Mesenchymal stem cell (in vitro differentiated cells and primary cell): ENCODE measurements at regions not wholly inside any gene's neighbourhood (a gene's known extent, or its start where the extent isn't known, plus 50 kb on each side); places are given as distances from the start of the nearest gene placed in this dataset.

Experiments used
- DNase-seq: peaks from one replicate; pipeline ENCODE4 v3.0.0-alpha.2; 2013
- H2AFZ ChIP-seq: one replicate; pipeline ENCODE4 v1.6.1; 2013; ENCODE audit warnings: low read depth, mild to moderate bottlenecking, control low read depth, inconsistent platforms, low read length, moderate library complexity
- H2AK5ac ChIP-seq: 2 replicates; pipeline ENCODE4 v1.6.1; 2013; ENCODE audit warnings: low read length, moderate library complexity, mild to moderate bottlenecking, inconsistent platforms; ENCODE audit not compliant: severe bottlenecking
- H2BK120ac ChIP-seq: one replicate; pipeline ENCODE4 v1.6.1; 2013; ENCODE audit warnings: low read depth, mild to moderate bottlenecking, inconsistent platforms, low read length, moderate library complexity
- H2BK12ac ChIP-seq, 2 experiments: one replicate each; pipeline ENCODE4 v1.6.1; 2013; ENCODE audit warnings: inconsistent platforms in 2 of 2, low read length in 2 of 2, mild to moderate bottlenecking in 2 of 2, moderate library complexity in 2 of 2, control low read depth in 1 of 2
- H2BK15ac ChIP-seq: one replicate; pipeline ENCODE4 v1.6.1; 2013; ENCODE audit warnings: mild to moderate bottlenecking, low read depth, inconsistent platforms; ENCODE audit not compliant: poor library complexity, severe bottlenecking
- H2BK5ac ChIP-seq: 2 replicates; pipeline ENCODE4 v1.6.1; 2013; ENCODE audit warnings: low read depth, mild to moderate bottlenecking, low read length, control low read depth, inconsistent platforms; ENCODE audit not compliant: poor library complexity, severe bottlenecking
- H3K14ac ChIP-seq, 2 experiments: one replicate each; pipeline ENCODE4 v1.6.1; 2013; ENCODE audit warnings: inconsistent platforms in 2 of 2, low read length in 2 of 2, control low read depth in 1 of 2, mild to moderate bottlenecking in 1 of 2, moderate library complexity in 1 of 2
- H3K18ac ChIP-seq, 2 experiments: one replicate each; pipeline ENCODE4 v1.6.1; 2013; ENCODE audit warnings: inconsistent platforms in 2 of 2, low read length in 2 of 2, control low read depth in 1 of 2, low read depth in 1 of 2, mild to moderate bottlenecking in 1 of 2
- H3K23ac ChIP-seq, 2 experiments: one replicate each; pipeline ENCODE4 v1.6.1; 2013; ENCODE audit warnings: inconsistent platforms in 2 of 2, low read length in 2 of 2, mild to moderate bottlenecking in 2 of 2, moderate library complexity in 2 of 2, control low read depth in 1 of 2
- H3K27ac ChIP-seq: 2 replicates; pipeline ENCODE4 v1.5.1; 2013; ENCODE audit warnings: mild to moderate bottlenecking, moderate library complexity, low read length, control low read depth, inconsistent platforms; ENCODE audit not compliant: poor library complexity, severe bottlenecking
- H3K27me3 ChIP-seq, 2 experiments: 2 replicates each; pipeline versions ENCODE4 v1.6.1 to v1.7.0; 2013; ENCODE audit warnings: low read length in 2 of 2, mild to moderate bottlenecking in 2 of 2, moderate library complexity in 2 of 2, control low read depth in 1 of 2, inconsistent platforms in 1 of 2; ENCODE audit not compliant: control insufficient read depth in 1 of 2, insufficient read depth in 1 of 2
- H3K36me3 ChIP-seq, 2 experiments: 2 replicates each; pipeline versions ENCODE4 v1.6.1 to v1.7.0; 2013; ENCODE audit warnings: low read length in 2 of 2, control low read depth in 1 of 2, inconsistent platforms in 1 of 2, low read depth in 1 of 2, mild to moderate bottlenecking in 1 of 2; ENCODE audit not compliant: insufficient read depth in 2 of 2, control insufficient read depth in 1 of 2
- H3K4ac ChIP-seq, 2 experiments: one replicate each; pipeline ENCODE4 v1.6.1; 2013; ENCODE audit warnings: inconsistent platforms in 2 of 2, low read length in 2 of 2, mild to moderate bottlenecking in 2 of 2, moderate library complexity in 2 of 2, control low read depth in 1 of 2, low read depth in 1 of 2
- H3K4me1 ChIP-seq: 2 replicates; pipeline ENCODE4 v1.6.1; 2013; ENCODE audit warnings: low read depth, low read length, control low read depth; ENCODE audit not compliant: control insufficient read depth, insufficient read depth
- H3K4me2 ChIP-seq: 2 replicates; pipeline ENCODE4 v1.6.1; 2013; ENCODE audit warnings: low read length, mild to moderate bottlenecking, inconsistent platforms; ENCODE audit not compliant: poor library complexity, severe bottlenecking
- H3K4me3 ChIP-seq, 2 experiments: 2 replicates each; pipeline versions ENCODE4 v1.5.1 to v1.7.0; 2013; ENCODE audit warnings: low read length in 2 of 2, mild to moderate bottlenecking in 2 of 2, control low read depth in 1 of 2, low read depth in 1 of 2; ENCODE audit not compliant: insufficient read depth in 1 of 2
- H3K79me1 ChIP-seq: replicated peaks from 2 replicates; pipeline ENCODE4 v1.6.1; 2013; ENCODE audit warnings: mild to moderate bottlenecking, control low read depth, low read length, inconsistent platforms; ENCODE audit not compliant: poor library complexity, severe bottlenecking
- H3K9ac ChIP-seq: 2 replicates; pipeline ENCODE4 v1.7.0; 2013; ENCODE audit warnings: mild to moderate bottlenecking, low read length, moderate library complexity
- H3K9me3 ChIP-seq: 2 replicates; pipeline ENCODE4 v1.7.0; 2013; ENCODE audit warnings: mild to moderate bottlenecking, low read length; ENCODE audit not compliant: control insufficient read depth
- H4K8ac ChIP-seq: one replicate; pipeline ENCODE4 v1.6.1; 2013; ENCODE audit warnings: inconsistent platforms, mild to moderate bottlenecking, low read length, moderate library complexity
- H4K91ac ChIP-seq: one replicate; pipeline ENCODE4 v1.6.1; 2013; ENCODE audit warnings: mild to moderate bottlenecking, low read length, inconsistent platforms
- WGBS: methylation state at CpG from one replicate; pipeline ENCODE4 v1.1.7; 2013; ENCODE audit warnings: mixed read lengths; 5-methylcytosine and 5-hydroxymethylcytosine counted together

GRCh38 chr18:57202881-57203280 is 56.0 kb downstream of the BOD1L2 start:
- no peaks in the 10 kb centered on the region for H3K79me1 ChIP-seq
- no peak overlapping the region for H4K8ac ChIP-seq
- no peak overlapping the region for H3K27ac ChIP-seq
- H2AK5ac ChIP-seq = no peak overlapping the region
- no peak overlapping the region for H3K4me3 ChIP-seq
- no peak overlapping the region for H3K4me2 ChIP-seq
- H2AFZ ChIP-seq = no peak overlapping the region
- 87% methylated on average over 2 of the region's 3 CpGs for WGBS
- H3K9me3 ChIP-seq = no peaks in the 10 kb centered on the region
- no peak overlapping the region for H3K4ac ChIP-seq
- no peak overlapping the region for H2BK120ac ChIP-seq
- H3K27me3 ChIP-seq = peaks cover 11 to 33% of the 10 kb centered on the region in 2 experiments
- H3K18ac ChIP-seq = no peak overlapping the region
- no peaks in the 10 kb centered on the region for H3K36me3 ChIP-seq
- no peak for DNase-seq
- no peak overlapping the region for H2BK15ac ChIP-seq
- no peak overlapping the region for H2BK5ac ChIP-seq
- no peak overlapping the region for H3K14ac ChIP-seq
- H3K4me1 ChIP-seq = no peaks in the 10 kb centered on the region
- H3K9ac ChIP-seq = no peak overlapping the region
- H4K91ac ChIP-seq = no peak overlapping the region
- H3K23ac ChIP-seq = no peak overlapping the region
- no peak overlapping the region for H2BK12ac ChIP-seq

- Histone ChIP-seq H2BK120ac (no peak overlapping the region), H3K23ac (no peak overlapping the region), H2AFZ (no peak overlapping the region), H3K36me3 (no peaks in the 10 kb centered on the region), H3K4me1 (peaks cover 7% of the 10 kb centered on the region), H2BK15ac (no peak overlapping the region), H3K9me3 (no peaks in the 10 kb centered on the region), H4K8ac (no peak overlapping the region), H2BK12ac (no peak overlapping the region), H3K14ac (no peak overlapping the region), H3K4me3 (no peak overlapping the region), H3K9ac (no peak overlapping the region), H3K4me2 (no peak overlapping the region), H2BK5ac (no peak overlapping the region), H4K91ac (no peak overlapping the region), H2AK5ac (no peak overlapping the region), H3K18ac (no peak overlapping the region), H3K27ac (no peak overlapping the region), H3K4ac (no peak overlapping the region), H3K79me1 (no peaks in the 10 kb centered on the region), H3K27me3 (peaks cover 25 to 34% of the 10 kb centered on the region in 2 experiments)
- DNase-seq = no peak
- 67% methylated on average over 2 of the region's 4 CpGs for WGBS
Measured at GRCh38 chr18:57205641-57206040, 58.8 kb downstream of the BOD1L2 start.

- Histone ChIP-seq H2BK120ac (no peak overlapping the region), H2BK5ac (no peak overlapping the region), H3K79me1 (no peaks in the 10 kb centered on the region), H4K91ac (no peak overlapping the region), H3K4me3 (no peak overlapping the region), H3K4me2 (no peak overlapping the region), H3K27ac (no peak overlapping the region), H2BK15ac (no peak overlapping the region), H3K9ac (no peak overlapping the region), H3K4me1 (peaks cover 7% of the 10 kb centered on the region), H4K8ac (no peak overlapping the region), H3K36me3 (no peaks in the 10 kb centered on the region), H3K23ac (no peak overlapping the region), H3K27me3 (peaks cover 23 to 43% of the 10 kb centered on the region in 2 experiments), H3K4ac (no peak overlapping the region), H2BK12ac (no peak overlapping the region), H3K18ac (no peak overlapping the region), H2AK5ac (no peak overlapping the region), H3K9me3 (no peaks in the 10 kb centered on the region), H3K14ac (no peak overlapping the region), H2AFZ (no peak overlapping the region)
- no peak for DNase-seq
- WGBS = 67% methylated on average over 2 of the region's 6 CpGs
Measured at GRCh38 chr18:57207124-57207916, 60.4 kb downstream of the BOD1L2 start.

GRCh38 chr18:57208047-57208446 is 61.2 kb downstream of the BOD1L2 start:
- Histone ChIP-seq H3K9me3 (no peaks in the 10 kb centered on the region), H3K27ac (no peak overlapping the region), H3K79me1 (no peaks in the 10 kb centered on the region), H2BK12ac (no peak overlapping the region), H3K36me3 (no peaks in the 10 kb centered on the region), H3K23ac (no peak overlapping the region), H2BK15ac (no peak overlapping the region), H3K18ac (no peak overlapping the region), H3K4me1 (peaks cover 7% of the 10 kb centered on the region), H2BK5ac (no peak overlapping the region), H3K4me2 (no peak overlapping the region), H2AK5ac (no peak overlapping the region), H2BK120ac (no peak overlapping the region), H4K91ac (no peak overlapping the region), H3K4me3 (no peak overlapping the region), H3K4ac (no peak overlapping the region), H3K9ac (no peak overlapping the region), H2AFZ (no peak overlapping the region), H3K14ac (no peak overlapping the region), H3K27me3 (peaks cover 18 to 44% of the 10 kb centered on the region in 2 experiments), H4K8ac (no peak overlapping the region)
- no peak for DNase-seq
- 72% methylated on average over 7 of the region's 7 CpGs for WGBS
